Loucy (cell line): ENCODE measurements at regions not wholly inside any gene's neighbourhood (a gene's known extent, or its start where the extent isn't known, plus 50 kb on each side); places are given as distances from the start of the nearest gene placed in this dataset.

Experiments
- H2AFZ ChIP-seq: fragments of 200-600 bp; sonication (generic); 2 replicates; pipeline ENCODE4 v1.6.0; 2016; ENCODE audit warnings: antibody characterized with exemption, mild to moderate bottlenecking, low read length, moderate library complexity
- H3F3A ChIP-seq: fragments of 200-600 bp; 2 replicates; pipeline ENCODE4 v1.6.0; 2016; ENCODE audit warnings: antibody characterized with exemption, low read depth, mild to moderate bottlenecking
- H3K27me3 ChIP-seq: fragments of 200-600 bp; sonication (generic); 2 replicates; pipeline ENCODE4 v1.6.1; 2014; ENCODE audit warnings: low read length, mild to moderate bottlenecking; ENCODE audit not compliant: insufficient read depth, poor library complexity, severe bottlenecking
- H3K36me3 ChIP-seq: fragments of 200-600 bp; sonication (generic); 2 replicates; pipeline ENCODE4 v1.6.1; 2016; ENCODE audit warnings: low read length; ENCODE audit not compliant: insufficient read depth
- H3K4me1 ChIP-seq: fragments of 200-600 bp; sonication (generic); 2 replicates; pipeline ENCODE4 v1.5.1; 2014; ENCODE audit warnings: low read length, mild to moderate bottlenecking; ENCODE audit not compliant: insufficient read depth, poor library complexity, severe bottlenecking
- H3K4me2 ChIP-seq: fragments of 200-600 bp; sonication (generic); 2 replicates; pipeline ENCODE4 v1.6.0; 2014; ENCODE audit warnings: antibody characterized with exemption, low read length, low read depth, mild to moderate bottlenecking; ENCODE audit not compliant: poor library complexity, severe bottlenecking
- H3K4me3 ChIP-seq: fragments of 200-600 bp; sonication (generic); 2 replicates; pipeline ENCODE4 v1.5.1; 2014; ENCODE audit warnings: low read length, mild to moderate bottlenecking, mixed read lengths; ENCODE audit not compliant: poor library complexity, severe bottlenecking
- H3K79me2 ChIP-seq: fragments of 200-600 bp; sonication (generic); 2 replicates; pipeline ENCODE4 v1.6.1; 2014; ENCODE audit warnings: low read length; ENCODE audit not compliant: insufficient read depth
- H3K9ac ChIP-seq: fragments of 200-600 bp; sonication (generic); 2 replicates; pipeline ENCODE4 v1.6.0; 2014; ENCODE audit warnings: mild to moderate bottlenecking, low read depth, low read length, moderate library complexity; ENCODE audit not compliant: poor library complexity, severe bottlenecking
- H3K9me2 ChIP-seq: fragments of 200-600 bp; sonication (generic); replicated peaks from 2 replicates; pipeline ENCODE4 v1.6.1; 2016; ENCODE audit warnings: low read depth, low read length, mixed read lengths
- H3K9me3 ChIP-seq: fragments of 200-600 bp; sonication (generic); 2 replicates; pipeline ENCODE4 v1.6.1; 2014; ENCODE audit warnings: mild to moderate bottlenecking, antibody characterized with exemption, low read length, low read depth; ENCODE audit not compliant: insufficient read depth
- H4K20me1 ChIP-seq: fragments of 200-600 bp; sonication (generic); 2 replicates; pipeline ENCODE4 v1.6.0; 2014; ENCODE audit warnings: antibody characterized with exemption, low read length, mild to moderate bottlenecking; ENCODE audit not compliant: insufficient read depth, poor library complexity, severe bottlenecking
- CTCF ChIP-seq: fragments of 200-600 bp; sonication (generic); conservative IDR thresholded peaks from 2 replicates; pipeline ENCODE4 v1.5.1; 2014; ENCODE audit warnings: mild to moderate bottlenecking, antibody characterized with exemption, low read length
- EZH2phosphoT487 ChIP-seq: fragments of 200-600 bp; IDR thresholded peaks from 2 replicates; pipeline ENCODE4 v1.6.1; 2018; ENCODE audit warnings: antibody characterized with exemption, mild to moderate bottlenecking, moderate library complexity, borderline replicate concordance

GRCh38 chr18:78618726-78619125 is 360.9 kb upstream of the SALL3 start:
- Histone ChIP-seq H3K4me3 (no peak overlapping the region), H3F3A (no peaks in the 10 kb centered on the region), H2AFZ (no peak overlapping the region), H3K9me2 (no peaks in the 10 kb centered on the region), H3K4me2 (no peak overlapping the region), H3K4me1 (no peaks in the 10 kb centered on the region), H3K9ac (no peak overlapping the region), H3K9me3 (peaks cover 24% of the 10 kb centered on the region; the same call in 1 of the 2 replicates), H4K20me1 (no peaks in the 10 kb centered on the region), H3K36me3 (no peaks in the 10 kb centered on the region), H3K79me2 (no peaks in the 10 kb centered on the region), H3K27me3 (no peaks in the 10 kb centered on the region)
- no peak for TF ChIP-seq CTCF
- no peak for TF ChIP-seq EZH2phosphoT487

- Histone ChIP-seq H3K79me2 (no peaks in the 10 kb centered on the region), H3F3A (no peaks in the 10 kb centered on the region), H3K4me1 (no peaks in the 10 kb centered on the region), H3K9me2 (no peaks in the 10 kb centered on the region), H3K4me2 (no peak overlapping the region), H2AFZ (no peak overlapping the region), H3K27me3 (no peaks in the 10 kb centered on the region), H3K36me3 (no peaks in the 10 kb centered on the region), H4K20me1 (no peaks in the 10 kb centered on the region), H3K4me3 (no peak overlapping the region), H3K9me3 (peaks cover 24% of the 10 kb centered on the region; the same call in 1 of the 2 replicates), H3K9ac (no peak overlapping the region)
- TF ChIP-seq CTCF (no peak), EZH2phosphoT487 (no peak)
Observed at GRCh38 chr18:78619854-78620253, 359.8 kb upstream of the SALL3 start.

- Histone ChIP-seq H3K9me3 (peaks cover 24% of the 10 kb centered on the region; the same call in 1 of the 2 replicates), H3K9ac (no peak overlapping the region), H3K4me3 (no peak overlapping the region), H3K36me3 (no peaks in the 10 kb centered on the region), H3K4me2 (no peak overlapping the region), H3K9me2 (no peaks in the 10 kb centered on the region), H3K4me1 (no peaks in the 10 kb centered on the region), H3K27me3 (no peaks in the 10 kb centered on the region), H3F3A (no peaks in the 10 kb centered on the region), H3K79me2 (no peaks in the 10 kb centered on the region), H2AFZ (no peak overlapping the region), H4K20me1 (no peaks in the 10 kb centered on the region)
- no peak for TF ChIP-seq CTCF
- TF ChIP-seq EZH2phosphoT487: no peak
Observed at GRCh38 chr18:78620326-78620725, 359.3 kb upstream of the SALL3 start.
